ENCODE measurements at regions not wholly inside any gene's neighbourhood (a gene's known extent, or its start where the extent isn't known, plus 50 kb on each side); places are given as distances from the start of the nearest gene placed in this dataset.
"Not testable (repeated sequence)": the region's sequence is repeated elsewhere in the genome, so short reads cannot be mapped to it uniquely, and the experiment has no call there.

- no peak for ATAC-seq
Measured at GRCh38 chrX:16067886-16068515, 55.4 kb upstream of the GRPR start.

- ATAC-seq = no peak
Measured at GRCh38 chrX:16063921-16064320, 59.4 kb upstream of the GRPR start.

- ATAC-seq = no peak
Measured at GRCh38 chrX:16063141-16063540, 60.2 kb upstream of the GRPR start.

- no peak for ATAC-seq
Measured at GRCh38 chrX:16061296-16061695, 62.1 kb upstream of the GRPR start.

- no peak for ATAC-seq
Measured at GRCh38 chrX:16060252-16060651, 63.1 kb upstream of the GRPR start.

GRCh38 chrX:16049126-16049525 is 74.2 kb upstream of the GRPR start:
- ATAC-seq = not testable (repeated sequence)

GRCh38 chrX:16042980-16043379 is 80.4 kb upstream of the GRPR start:
- ATAC-seq = no peak

- no peak for ATAC-seq
Measured at GRCh38 chrX:16039834-16040233, 83.5 kb upstream of the GRPR start.

- no peak for ATAC-seq
Measured at GRCh38 chrX:16039363-16039762, 84.0 kb upstream of the GRPR start.

- ATAC-seq = no peak
Measured at GRCh38 chrX:16033331-16033730, 90.0 kb upstream of the GRPR start.

- ATAC-seq = no peak
Measured at GRCh38 chrX:16028576-16028975, 94.8 kb upstream of the GRPR start.

GRCh38 chrX:16023790-16024734 is 99.3 kb upstream of the GRPR start:
- peak; percentile 77 for ATAC-seq

- ATAC-seq = peak; percentile 62
Measured at GRCh38 chrX:16022580-16023200, 100.7 kb upstream of the GRPR start.

GRCh38 chrX:16018291-16018690 is 105.1 kb upstream of the GRPR start:
- no peak for ATAC-seq

- ATAC-seq = no peak
Measured at GRCh38 chrX:16014171-16014570, 109.2 kb upstream of the GRPR start.

GRCh38 chrX:16012250-16012649 is 111.1 kb upstream of the GRPR start:
- ATAC-seq = no peak

GRCh38 chrX:16005917-16006316 is 117.4 kb upstream of the GRPR start:
- no peak for ATAC-seq

GRCh38 chrX:16002185-16002584 is 121.2 kb upstream of the GRPR start:
- no peak for ATAC-seq

- ATAC-seq = no peak
Measured at GRCh38 chrX:15998350-15998749, 125.0 kb upstream of the GRPR start.

GRCh38 chrX:15989716-15990115 is 133.6 kb upstream of the GRPR start:
- no peak for ATAC-seq

GRCh38 chrX:15988661-15989603 is 134.3 kb upstream of the AP1S2 start:
- ATAC-seq = no peak

GRCh38 chrX:15985937-15986336 is 131.3 kb upstream of the AP1S2 start:
- no peak for ATAC-seq

All from esophagus mucosa (tissue), 1 donor.